Mammary epithelial cell (primary cell): ENCODE measurements at regions not wholly inside any gene's neighbourhood (a gene's known extent, or its start where the extent isn't known, plus 50 kb on each side); places are given as distances from the start of the nearest gene placed in this dataset.

ENCODE experiments used
- CTCF ChIP-seq, 2 donors: IDR thresholded peaks in 1 of 2; conservative IDR thresholded peaks in 1 of 2; 2 replicates each; pipeline ENCODE4 v1.5.1; 2011 to 2012; ENCODE audit warnings: inconsistent platforms in 2 of 2, low read length in 2 of 2, mild to moderate bottlenecking in 2 of 2, control low read depth in 1 of 2, low read depth in 1 of 2; ENCODE audit not compliant: insufficient read depth in 1 of 2; ENCODE audit errors: extremely low read depth in 1 of 2
- EZH2 ChIP-seq: IDR thresholded peaks from 2 replicates; pipeline ENCODE4 v1.6.1; 2012; ENCODE audit warnings: low read length, inconsistent platforms, borderline replicate concordance

DNA sequence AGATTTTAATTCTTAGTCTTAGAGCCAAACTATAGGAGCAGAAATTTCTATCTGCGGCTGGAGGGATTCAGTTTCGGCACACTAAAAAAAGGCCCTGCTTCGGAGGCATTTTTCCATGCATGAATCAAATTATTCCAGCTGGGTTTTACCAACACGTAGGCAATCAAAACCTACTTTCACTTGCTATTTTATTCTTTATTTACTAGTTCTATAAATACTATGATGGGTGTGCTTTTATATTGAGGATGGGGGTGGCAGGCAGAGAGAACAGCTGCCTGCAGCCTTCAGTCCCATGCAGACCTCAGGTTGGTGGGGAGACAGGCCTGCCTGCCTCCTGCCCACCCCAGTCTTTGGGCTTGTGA is 609.8 kb downstream of the BCOR start:
- TF ChIP-seq CTCF (conservative IDR thresholded peaks at IDR 0.05 in 1 of 2, IDR thresholded peaks at IDR 0.05 in 1 of 2; ENCODE audit: extremely low read depth in 1 of 2, insufficient read depth in 1 of 2, low read depth in 1 of 2, low read length in 2 of 2) (no peak), EZH2 (no peak)
